ENCODE measurements at regions not wholly inside any gene's neighbourhood (a gene's known extent, or its start where the extent isn't known, plus 50 kb on each side); places are given as distances from the start of the nearest gene placed in this dataset.
A peak's percentile ranks its signal among the peaks of the same experiment; 100 is the strongest.

DNA sequence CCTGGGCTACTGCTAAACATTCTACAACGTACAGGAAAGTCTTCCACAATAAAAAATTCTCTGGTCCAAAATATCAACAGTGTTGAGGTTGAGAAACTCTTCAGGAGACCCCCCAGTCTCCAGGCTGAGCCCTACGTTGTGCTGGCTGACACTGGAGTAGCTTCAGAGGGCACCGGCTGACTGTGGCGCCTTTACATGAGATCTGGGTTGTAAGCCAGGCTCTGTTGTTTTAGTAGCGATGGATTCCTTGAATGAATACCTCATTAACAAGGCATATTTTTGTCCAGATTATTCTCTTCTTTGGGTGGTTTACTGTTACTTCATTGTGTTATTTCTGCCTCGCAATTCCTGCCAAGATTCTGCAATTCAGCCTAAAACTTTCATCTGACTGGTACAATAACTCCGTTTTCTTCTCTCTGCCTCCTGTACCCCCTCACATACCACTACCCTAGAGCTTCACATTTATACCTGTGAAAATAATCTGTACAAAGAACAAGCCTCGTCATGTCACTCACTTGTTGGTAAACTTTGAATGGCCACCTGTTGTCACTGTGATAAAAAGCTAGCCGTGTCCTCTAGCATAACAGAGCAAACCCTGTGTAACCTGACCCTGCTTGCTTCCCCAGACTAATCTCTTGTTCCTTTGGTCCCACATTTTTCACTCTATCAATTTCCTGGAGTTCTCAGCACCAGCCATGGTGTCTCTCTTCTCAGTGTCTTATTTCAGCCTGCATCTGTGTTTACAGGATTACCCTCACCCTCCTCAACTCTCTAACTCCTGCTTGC is 1476.1 kb upstream of the TENM3 start:
- H3K18ac ChIP-seq (ENCODE audit: low read length): no peak overlapping the region
- no peak for DNase-seq (ENCODE audit: low spot score)
- H3K9ac ChIP-seq (ENCODE audit: low read depth, low read length, poor library complexity): no peak overlapping the region
- no CpG with 5 or more reads among the region's 9 CpGs for WGBS, 2 donors (ENCODE audit: extremely low coverage in 2 of 2, insufficient read length in 2 of 2, insufficient replicate concordance in 1 of 2)
- peaks cover 0 to 3% (median 0%) of the 10 kb centered on the region in 3 experiments for H3K27me3 ChIP-seq (ENCODE audit: control insufficient read depth in 3 of 3, insufficient read depth in 3 of 3, low read depth in 1 of 3, low read length in 3 of 3)
- H3K9me3 ChIP-seq (replicated peaks in 1 of 2; ENCODE audit: control insufficient read depth in 2 of 2, insufficient read depth in 1 of 2, low read depth in 1 of 2, low read length in 2 of 2): no peaks in the 10 kb centered on the region
- no peak overlapping the region for H3K4me3 ChIP-seq (ENCODE audit: low read length in 2 of 2)
- H3K79me1 ChIP-seq (ENCODE audit: low read depth, low read length): no peaks in the 10 kb centered on the region
- H2BK15ac ChIP-seq (ENCODE audit: low read length): no peak overlapping the region
- H3K4me2 ChIP-seq (ENCODE audit: insufficient read depth, low read length, poor library complexity, severe bottlenecking): peak overlapping the region; percentile 24
- peak overlapping the region; percentile 51 for H3K27ac ChIP-seq (replicated peaks; ENCODE audit: low read length)
- peak overlapping the region; percentile 25 for H2AFZ ChIP-seq (ENCODE audit: low read length)
- H2AK5ac ChIP-seq (ENCODE audit: low read depth, low read length): no peak overlapping the region
- H2BK12ac ChIP-seq (ENCODE audit: low read length): no peak overlapping the region
- H3K23ac ChIP-seq (ENCODE audit: low read depth, low read length, poor library complexity): no peak overlapping the region
- H4K8ac ChIP-seq (ENCODE audit: low read depth, low read length): no peak overlapping the region
- no peak overlapping the region for H3K14ac ChIP-seq (ENCODE audit: low read length)
- no peak overlapping the region for H2BK5ac ChIP-seq (ENCODE audit: low read length)
- H3K4ac ChIP-seq (ENCODE audit: low read length): no peak overlapping the region
- H4K91ac ChIP-seq (ENCODE audit: low read depth, low read length, poor library complexity): no peak overlapping the region
- no peak overlapping the region for H2BK120ac ChIP-seq (ENCODE audit: low read depth, low read length)
- peaks cover 9 to 19% of the 10 kb centered on the region in 2 donors for H3K4me1 ChIP-seq (ENCODE audit: control insufficient read depth in 2 of 2, insufficient read depth in 1 of 2, low read depth in 1 of 2, low read length in 2 of 2)
- H3K36me3 ChIP-seq (replicated peaks in 1 of 2; ENCODE audit: control insufficient read depth in 2 of 2, insufficient read depth in 2 of 2, low read length in 2 of 2): no peaks in the 10 kb centered on the region

- Histone ChIP-seq H3K14ac (ENCODE audit: low read length) (no peak overlapping the region), H3K9me3 (replicated peaks in 1 of 2; ENCODE audit: control insufficient read depth in 2 of 2, insufficient read depth in 1 of 2, low read depth in 1 of 2, low read length in 2 of 2) (no peaks in the 10 kb centered on the region), H3K4ac (ENCODE audit: low read length) (no peak overlapping the region), H4K8ac (ENCODE audit: low read depth, low read length) (no peak overlapping the region), H3K4me2 (ENCODE audit: insufficient read depth, low read length, poor library complexity, severe bottlenecking) (no peak overlapping the region), H3K27ac (replicated peaks; ENCODE audit: low read length) (no peak overlapping the region), H3K4me1 (ENCODE audit: control insufficient read depth in 2 of 2, insufficient read depth in 1 of 2, low read depth in 1 of 2, low read length in 2 of 2) (peaks cover 9 to 19% of the 10 kb centered on the region in 2 donors), H4K91ac (ENCODE audit: low read depth, low read length, poor library complexity) (no peak overlapping the region), H2BK15ac (ENCODE audit: low read length) (no peak overlapping the region), H3K79me1 (ENCODE audit: low read depth, low read length) (no peaks in the 10 kb centered on the region), H3K9ac (ENCODE audit: low read depth, low read length, poor library complexity) (no peak overlapping the region), H2AFZ (ENCODE audit: low read length) (no peak overlapping the region), H3K23ac (ENCODE audit: low read depth, low read length, poor library complexity) (no peak overlapping the region), H3K27me3 (ENCODE audit: control insufficient read depth in 3 of 3, insufficient read depth in 3 of 3, low read depth in 1 of 3, low read length in 3 of 3) (peaks cover 0 to 6% (median 0%) of the 10 kb centered on the region in 3 experiments), H3K4me3 (ENCODE audit: low read length in 2 of 2) (no peak overlapping the region), H3K18ac (ENCODE audit: low read length) (no peak overlapping the region), H3K36me3 (replicated peaks in 1 of 2; ENCODE audit: control insufficient read depth in 2 of 2, insufficient read depth in 2 of 2, low read length in 2 of 2) (no peaks in the 10 kb centered on the region), H2AK5ac (ENCODE audit: low read depth, low read length) (no peak overlapping the region), H2BK5ac (ENCODE audit: low read length) (no peak overlapping the region), H2BK12ac (ENCODE audit: low read length) (no peak overlapping the region), H2BK120ac (ENCODE audit: low read depth, low read length) (no peak overlapping the region)
- no peak for DNase-seq (ENCODE audit: low spot score)
- no CpG with 5 or more reads among the region's 3 CpGs for WGBS, 2 donors (ENCODE audit: extremely low coverage in 2 of 2, insufficient read length in 2 of 2, insufficient replicate concordance in 1 of 2)
Measured at GRCh38 chr4:180768610-180769009, 1474.6 kb upstream of the TENM3 start.

GRCh38 chr4:180769791-180770190 is 1473.4 kb upstream of the TENM3 start:
- Histone ChIP-seq H3K4ac (ENCODE audit: low read length) (no peak overlapping the region), H4K91ac (ENCODE audit: low read depth, low read length, poor library complexity) (no peak overlapping the region), H2AK5ac (ENCODE audit: low read depth, low read length) (no peak overlapping the region), H2BK5ac (ENCODE audit: low read length) (no peak overlapping the region), H3K36me3 (replicated peaks in 1 of 2; ENCODE audit: control insufficient read depth in 2 of 2, insufficient read depth in 2 of 2, low read length in 2 of 2) (no peaks in the 10 kb centered on the region), H3K18ac (ENCODE audit: low read length) (no peak overlapping the region), H3K27me3 (ENCODE audit: control insufficient read depth in 3 of 3, insufficient read depth in 3 of 3, low read depth in 1 of 3, low read length in 3 of 3) (peaks cover 0 to 6% (median 0%) of the 10 kb centered on the region in 3 experiments), H3K23ac (ENCODE audit: low read depth, low read length, poor library complexity) (no peak overlapping the region), H3K14ac (ENCODE audit: low read length) (no peak overlapping the region), H3K4me3 (ENCODE audit: low read length in 2 of 2) (no peak overlapping the region), H3K9ac (ENCODE audit: low read depth, low read length, poor library complexity) (no peak overlapping the region), H3K9me3 (replicated peaks in 1 of 2; ENCODE audit: control insufficient read depth in 2 of 2, insufficient read depth in 1 of 2, low read depth in 1 of 2, low read length in 2 of 2) (no peaks in the 10 kb centered on the region), H3K27ac (replicated peaks; ENCODE audit: low read length) (no peak overlapping the region), H3K4me2 (ENCODE audit: insufficient read depth, low read length, poor library complexity, severe bottlenecking) (no peak overlapping the region), H4K8ac (ENCODE audit: low read depth, low read length) (no peak overlapping the region), H2BK12ac (ENCODE audit: low read length) (no peak overlapping the region), H2BK120ac (ENCODE audit: low read depth, low read length) (no peak overlapping the region), H2AFZ (ENCODE audit: low read length) (no peak overlapping the region), H3K79me1 (ENCODE audit: low read depth, low read length) (no peaks in the 10 kb centered on the region), H2BK15ac (ENCODE audit: low read length) (no peak overlapping the region), H3K4me1 (ENCODE audit: control insufficient read depth in 2 of 2, insufficient read depth in 1 of 2, low read depth in 1 of 2, low read length in 2 of 2) (peaks cover 9 to 19% of the 10 kb centered on the region in 2 donors)
- no peak for DNase-seq (ENCODE audit: low spot score)
- no CpG with 5 or more reads among the region's 3 CpGs for WGBS, 2 donors (ENCODE audit: extremely low coverage in 2 of 2, insufficient read length in 2 of 2, insufficient replicate concordance in 1 of 2)

DNA sequence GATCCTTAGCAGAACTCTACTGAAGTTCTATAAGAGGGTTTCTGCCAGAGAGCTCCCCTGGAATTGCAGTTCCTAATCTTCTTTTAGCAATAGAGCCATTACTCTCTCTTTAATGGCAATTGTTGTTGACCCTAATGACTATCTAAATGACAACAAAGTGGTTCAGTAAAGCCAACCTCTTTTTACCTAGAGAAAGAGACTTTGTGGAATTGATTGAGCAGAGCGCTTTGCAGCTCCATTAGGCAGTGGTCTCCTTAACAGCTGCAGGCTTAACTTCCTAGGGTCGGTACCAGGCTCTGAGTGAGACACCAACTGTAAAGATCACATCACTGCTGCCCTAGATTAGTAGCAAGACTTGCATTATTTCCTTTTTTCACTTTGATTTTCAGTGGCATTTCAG is 1472.9 kb upstream of the TENM3 start:
- Histone ChIP-seq H2BK15ac (ENCODE audit: low read length) (no peak overlapping the region), H3K27me3 (ENCODE audit: control insufficient read depth in 3 of 3, insufficient read depth in 3 of 3, low read depth in 1 of 3, low read length in 3 of 3) (peaks cover 0 to 6% (median 0%) of the 10 kb centered on the region in 3 experiments), H2AK5ac (ENCODE audit: low read depth, low read length) (no peak overlapping the region), H4K8ac (ENCODE audit: low read depth, low read length) (no peak overlapping the region), H3K79me1 (ENCODE audit: low read depth, low read length) (no peaks in the 10 kb centered on the region), H3K4me2 (ENCODE audit: insufficient read depth, low read length, poor library complexity, severe bottlenecking) (no peak overlapping the region), H3K4me3 (ENCODE audit: low read length in 2 of 2) (no peak overlapping the region), H3K18ac (ENCODE audit: low read length) (no peak overlapping the region), H3K23ac (ENCODE audit: low read depth, low read length, poor library complexity) (no peak overlapping the region), H2BK120ac (ENCODE audit: low read depth, low read length) (no peak overlapping the region), H3K14ac (ENCODE audit: low read length) (no peak overlapping the region), H2BK5ac (ENCODE audit: low read length) (no peak overlapping the region), H3K4ac (ENCODE audit: low read length) (no peak overlapping the region), H2BK12ac (ENCODE audit: low read length) (no peak overlapping the region), H3K36me3 (replicated peaks in 1 of 2; ENCODE audit: control insufficient read depth in 2 of 2, insufficient read depth in 2 of 2, low read length in 2 of 2) (no peaks in the 10 kb centered on the region), H3K27ac (replicated peaks; ENCODE audit: low read length) (no peak overlapping the region), H3K9me3 (replicated peaks in 1 of 2; ENCODE audit: control insufficient read depth in 2 of 2, insufficient read depth in 1 of 2, low read depth in 1 of 2, low read length in 2 of 2) (no peaks in the 10 kb centered on the region), H3K4me1 (ENCODE audit: control insufficient read depth in 2 of 2, insufficient read depth in 1 of 2, low read depth in 1 of 2, low read length in 2 of 2) (peaks cover 9 to 19% of the 10 kb centered on the region in 2 donors), H4K91ac (ENCODE audit: low read depth, low read length, poor library complexity) (no peak overlapping the region), H2AFZ (ENCODE audit: low read length) (no peak overlapping the region), H3K9ac (ENCODE audit: low read depth, low read length, poor library complexity) (no peak overlapping the region)
- WGBS, 2 donors (ENCODE audit: extremely low coverage in 2 of 2, insufficient read length in 2 of 2, insufficient replicate concordance in 1 of 2): no CpG with 5 or more reads among the region's 2 CpGs
- DNase-seq (ENCODE audit: low spot score): no peak

Measured in neuronal stem cell (in vitro differentiated cells).